Bone marrow (tissue), 2 donors: ENCODE measurements at regions not wholly inside any gene's neighbourhood (a gene's known extent, or its start where the extent isn't known, plus 50 kb on each side); places are given as distances from the start of the nearest gene placed in this dataset.
"Not testable (repeated sequence)": the region's sequence is repeated elsewhere in the genome, so short reads cannot be mapped to it uniquely, and the experiment has no call there.

Source experiments
- DNase-seq, 2 donors: peaks; one replicate each; lab custom pipeline; 2025; lab: John Stamatoyannopoulos, UW

DNA sequence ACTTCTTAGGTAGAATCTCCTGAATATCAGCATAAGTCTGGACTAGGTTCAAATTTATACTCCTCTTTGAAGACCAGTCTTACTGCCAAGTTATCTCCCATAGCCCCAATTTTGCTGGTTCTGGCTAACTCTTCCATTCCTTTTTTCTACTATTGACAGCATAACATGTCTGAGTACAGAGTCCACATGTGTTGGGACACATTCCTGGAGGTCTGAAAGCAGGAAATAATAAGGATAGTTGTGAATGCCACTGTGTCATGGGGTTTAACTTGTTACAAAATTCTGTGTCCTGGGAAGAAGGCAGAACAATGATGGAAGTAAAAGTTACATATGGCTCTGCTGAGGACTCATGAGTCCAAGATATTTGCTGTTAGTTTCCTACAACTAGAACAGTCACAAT, 57.4 kb upstream of the ZBTB20 start:
- no peak for DNase-seq

DNA sequence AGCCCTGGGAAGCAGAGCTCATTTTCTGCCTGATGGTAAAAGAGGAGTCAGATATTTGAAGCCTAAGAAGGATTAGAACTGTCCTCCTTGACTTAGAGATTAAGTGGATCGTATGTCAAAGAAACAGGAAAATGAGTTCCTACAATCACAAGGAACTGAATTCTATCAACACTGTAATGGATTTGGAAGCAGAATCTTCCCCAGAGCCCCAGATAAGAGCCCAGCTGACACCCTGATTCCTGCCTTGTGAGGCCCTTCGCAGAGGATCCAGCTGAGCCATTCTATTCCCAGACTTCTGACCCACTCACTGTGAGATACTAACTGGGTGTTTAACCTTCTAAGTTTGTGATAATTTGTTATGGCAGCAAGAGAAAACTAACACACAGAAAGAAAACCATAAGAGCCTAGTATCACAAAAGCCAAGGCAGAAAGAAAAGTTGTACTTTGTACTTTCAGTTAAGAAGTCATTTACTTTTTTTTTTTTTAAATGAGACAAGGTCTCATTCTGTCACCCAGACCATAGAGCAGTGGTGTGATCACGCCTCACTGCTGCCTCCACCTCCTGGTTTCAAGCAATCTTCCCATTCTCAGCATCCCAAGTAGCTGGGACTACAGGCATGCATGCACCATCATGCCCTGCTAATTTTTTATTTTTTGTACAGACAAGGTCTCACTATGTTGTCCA, 61.1 kb upstream of the ZBTB20 start:
- no peak for DNase-seq

DNA sequence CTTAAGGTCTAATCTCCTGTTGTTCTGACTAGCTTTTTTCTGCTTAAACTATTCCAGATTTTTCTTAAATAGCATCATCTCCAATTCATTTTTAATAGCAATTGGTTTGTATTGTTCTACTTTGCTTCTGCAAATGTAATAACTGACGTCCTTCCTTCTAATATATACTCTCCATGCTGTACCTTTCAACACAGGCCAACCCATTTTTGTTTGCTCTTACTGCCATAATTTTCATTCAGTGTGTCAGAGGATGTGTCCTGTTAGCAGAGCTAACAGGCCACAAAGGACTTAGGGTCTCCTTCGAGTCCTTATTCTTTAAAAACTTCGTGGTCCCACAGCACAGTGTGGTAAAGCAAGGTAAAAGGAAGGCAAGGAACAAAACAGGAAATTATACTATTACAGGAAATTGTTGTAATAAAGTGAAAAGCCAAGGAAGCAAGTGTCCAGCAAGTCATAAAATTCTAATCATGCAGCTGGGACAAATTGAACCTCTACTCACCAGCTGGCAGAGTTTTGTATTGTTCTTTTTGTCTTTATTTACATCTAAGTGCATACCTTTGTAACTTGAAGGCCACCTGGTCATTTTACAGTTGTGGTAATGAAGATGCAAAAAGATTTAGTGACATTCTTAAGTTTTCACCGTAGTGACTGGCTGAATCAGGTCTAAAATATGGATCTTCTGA, 64.9 kb upstream of the ZBTB20 start:
- no peak for DNase-seq

DNA sequence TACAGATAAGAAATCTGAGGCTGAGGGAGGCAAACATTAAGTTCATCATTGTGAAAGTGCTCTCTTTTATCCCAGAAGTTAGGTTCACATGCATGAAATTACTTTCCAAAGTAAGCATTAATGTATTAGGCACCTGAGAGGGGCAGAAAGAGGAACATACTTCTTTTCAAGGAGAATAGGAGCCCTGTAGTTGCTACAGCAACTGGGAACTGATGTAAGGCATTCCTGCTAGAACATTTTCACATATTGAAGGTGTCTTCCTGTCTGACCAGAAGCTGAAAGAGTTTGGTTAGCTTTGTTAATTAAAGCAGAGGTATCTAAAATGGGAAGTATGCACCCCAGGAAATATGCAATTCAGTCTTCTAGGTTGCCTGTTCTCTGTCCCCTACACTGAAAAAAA, 65.5 kb upstream of the ZBTB20 start:
- no peak for DNase-seq

DNA sequence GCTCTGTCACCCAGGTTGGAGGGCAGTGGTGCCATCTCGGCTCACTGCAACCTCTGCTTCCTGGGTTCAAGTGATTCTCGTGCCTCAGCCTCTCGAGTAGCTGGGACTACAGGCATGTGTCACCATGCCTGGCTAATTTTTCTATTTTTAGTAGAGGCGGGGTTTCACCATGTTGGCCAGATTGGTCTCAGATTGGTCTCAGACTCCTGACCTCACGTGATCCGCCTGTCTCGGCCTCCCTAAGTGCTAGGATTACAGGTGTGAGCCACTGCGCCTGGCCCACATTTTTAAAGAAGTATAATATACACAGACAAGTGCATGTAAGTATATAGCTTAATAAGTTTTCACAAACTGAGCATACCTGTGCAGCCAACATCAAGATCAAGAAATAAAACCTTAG, 66.0 kb upstream of the ZBTB20 start:
- not testable (repeated sequence) for DNase-seq

DNA sequence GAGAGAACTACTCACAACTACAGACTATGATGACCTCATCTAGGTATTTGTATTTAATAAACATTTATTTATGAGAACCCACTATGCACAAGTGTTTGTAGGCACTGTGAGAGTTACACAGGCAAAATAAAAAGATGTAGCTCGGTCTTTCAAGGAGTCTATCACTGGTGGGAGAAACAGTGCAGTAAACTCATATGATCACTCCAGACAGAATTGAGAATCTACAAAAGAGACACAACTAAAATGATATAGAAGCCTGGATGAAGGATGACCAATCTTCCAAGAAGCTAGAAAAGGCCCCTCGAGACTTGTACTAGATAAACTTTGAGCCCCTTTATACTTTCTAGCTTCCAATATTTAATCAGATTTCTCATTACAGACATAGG, 70.2 kb upstream of the ZBTB20 start:
- no peak for DNase-seq

DNA sequence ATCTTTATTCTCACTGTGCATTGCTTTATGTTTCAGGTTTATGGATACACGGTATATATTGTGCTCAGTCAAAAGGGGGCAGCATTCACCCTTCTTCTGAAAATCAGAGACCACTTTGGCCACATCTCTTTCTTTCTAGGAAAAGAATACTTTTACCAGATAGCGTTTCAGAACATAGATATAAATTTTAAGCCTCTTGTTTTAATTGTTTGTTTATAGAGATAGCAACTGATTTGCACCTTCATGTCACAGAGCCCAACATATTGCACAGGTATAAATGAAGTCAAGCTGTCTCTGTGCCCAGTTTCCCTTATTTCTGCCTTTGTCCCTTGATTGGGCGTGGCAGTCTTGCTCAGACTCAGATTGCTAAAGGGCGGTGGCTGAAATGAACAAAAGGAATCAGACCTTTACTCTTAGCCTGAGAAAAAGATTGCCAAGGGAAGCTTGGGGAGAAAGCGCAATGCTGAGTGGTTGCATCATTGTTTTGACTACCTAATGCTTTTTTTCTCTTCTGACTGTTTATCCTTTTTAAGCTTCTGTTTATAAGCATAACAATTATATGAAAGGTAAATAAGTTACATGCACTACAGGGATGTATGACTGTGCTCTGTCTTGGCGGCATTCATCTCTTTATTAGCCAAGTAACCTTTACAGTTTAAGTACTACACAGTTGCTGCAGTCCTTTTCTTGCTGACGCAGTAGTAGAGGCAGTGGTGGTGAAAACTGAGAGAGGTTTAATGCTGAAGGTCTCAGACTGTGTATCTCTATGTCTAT, 70.8 kb upstream of the ZBTB20 start:
- DNase-seq: peak in 1 of 2 donors; percentile 0

DNA sequence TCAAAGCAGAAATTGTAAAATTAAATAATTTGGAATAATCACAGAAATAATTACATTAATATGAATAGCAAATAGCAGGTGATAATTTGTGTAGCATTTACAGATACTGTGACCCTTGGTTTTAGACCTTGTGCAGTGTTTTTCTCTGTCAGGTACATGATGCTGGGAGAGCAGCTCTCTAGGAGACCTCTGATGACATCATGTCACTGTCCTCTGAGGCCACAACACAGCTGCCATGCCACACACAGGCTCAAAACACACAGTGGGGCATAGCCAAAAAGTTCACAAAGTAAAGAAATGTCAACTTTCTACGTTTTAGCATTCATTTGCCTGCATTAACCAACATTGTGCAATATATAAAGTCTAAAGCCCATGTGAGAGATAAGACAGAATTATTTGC, 71.8 kb upstream of the ZBTB20 start:
- DNase-seq: no peak

DNA sequence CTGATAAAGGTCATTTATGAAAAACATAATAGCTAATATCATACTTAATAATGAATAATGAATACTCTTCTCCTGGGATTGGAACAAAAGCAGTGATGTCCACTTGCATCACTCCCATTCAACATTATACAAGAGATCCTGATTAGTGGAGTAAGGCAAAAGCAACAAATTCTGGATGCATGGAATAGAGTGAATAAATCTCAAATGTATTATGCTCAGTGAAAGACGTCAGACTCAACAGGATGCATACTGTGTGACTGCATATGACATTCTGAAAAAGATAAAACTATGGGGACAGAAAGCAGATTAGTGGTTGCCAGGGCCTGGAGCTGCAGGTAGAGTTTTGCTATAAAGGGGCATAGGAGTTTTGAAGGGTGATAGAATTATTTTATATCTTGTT, 77.6 kb upstream of the ZBTB20 start:
- DNase-seq: no peak

DNA sequence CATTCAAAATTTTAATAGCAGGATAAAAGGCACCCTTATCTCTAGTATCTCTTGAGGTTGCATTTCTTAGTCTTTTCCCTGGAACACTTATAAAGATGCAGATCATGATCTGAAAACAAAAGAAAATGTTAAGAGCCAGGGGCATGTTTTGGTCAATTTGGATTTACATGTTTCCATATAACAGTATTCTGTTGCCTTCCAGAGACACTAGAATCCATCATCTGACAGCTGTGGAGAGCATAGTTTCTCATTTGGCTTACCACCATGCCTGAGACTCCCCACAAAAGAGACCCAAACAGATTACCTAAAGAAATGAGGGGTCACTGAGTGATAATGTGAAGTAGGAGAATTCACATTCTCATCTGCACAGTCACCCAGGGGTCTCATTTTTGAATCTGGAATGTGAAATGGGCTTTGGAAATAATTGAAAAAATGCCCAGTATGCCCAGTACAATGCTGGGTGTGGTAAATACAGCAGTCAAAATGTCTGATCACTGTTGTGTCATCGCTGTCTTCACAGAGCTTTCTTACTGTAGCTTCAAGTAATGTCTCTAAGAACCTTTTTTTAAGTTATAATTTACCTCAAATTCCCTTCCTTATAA, 79.9 kb upstream of the ZBTB20 start:
- DNase-seq: no peak

DNA sequence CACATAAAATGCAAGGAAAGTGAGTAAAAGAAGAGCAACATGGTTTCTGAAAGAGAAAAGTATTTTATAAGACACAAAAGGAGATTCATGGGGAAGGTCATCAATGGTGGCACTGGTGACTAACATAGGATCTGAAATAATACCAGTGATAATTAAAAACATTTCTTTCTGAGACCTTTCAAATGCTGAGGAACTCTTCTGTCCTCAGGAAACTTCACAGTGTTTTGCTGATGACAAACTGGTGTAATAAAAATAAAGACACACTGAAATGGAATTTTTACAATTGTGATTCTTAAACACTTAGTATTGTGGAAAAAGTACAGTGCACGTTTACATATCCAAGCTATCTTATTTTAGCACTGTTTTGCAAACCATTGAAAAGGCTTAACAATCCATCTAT, 80.4 kb upstream of the ZBTB20 start:
- no peak for DNase-seq

DNA sequence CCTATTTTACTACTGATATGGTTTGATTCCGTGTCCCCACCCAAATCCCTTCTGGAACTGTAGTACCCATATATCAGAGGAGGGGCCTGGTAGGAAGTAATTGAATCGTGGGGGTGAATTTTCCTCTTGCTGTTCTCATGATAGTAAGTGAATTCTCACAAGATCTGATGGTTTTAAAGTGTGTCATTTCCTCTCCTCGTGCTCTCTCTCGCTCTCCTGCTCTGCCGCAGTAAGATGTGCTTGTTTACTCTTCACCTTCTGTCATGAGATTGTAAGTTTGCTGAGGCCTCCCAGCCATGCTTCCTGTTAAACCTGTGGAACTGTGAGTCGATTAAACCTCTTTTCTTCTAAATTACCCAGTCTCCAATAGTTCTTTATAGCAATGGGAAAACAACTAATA, 81.2 kb upstream of the ZBTB20 start:
- DNase-seq: no peak

DNA sequence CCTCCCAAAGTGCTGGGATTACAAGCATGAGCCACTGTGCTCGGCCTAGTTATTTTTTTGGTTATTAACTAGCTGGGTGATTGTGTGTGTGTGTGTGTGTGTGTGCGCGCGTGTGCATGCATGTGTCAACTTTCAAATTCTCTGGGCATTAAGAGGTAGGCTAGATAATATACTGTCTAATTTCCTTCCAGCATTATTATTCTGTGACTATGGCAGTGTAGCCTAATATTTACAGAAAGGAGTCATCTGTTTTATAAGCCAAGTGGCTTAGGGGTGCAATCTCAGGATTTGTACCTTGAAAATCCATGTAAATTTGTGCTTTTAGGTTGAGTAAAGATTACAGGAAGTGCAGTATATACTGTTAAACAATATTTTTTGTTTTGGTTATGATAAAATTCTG, 85.1 kb upstream of the ZBTB20 start:
- no peak for DNase-seq

DNA sequence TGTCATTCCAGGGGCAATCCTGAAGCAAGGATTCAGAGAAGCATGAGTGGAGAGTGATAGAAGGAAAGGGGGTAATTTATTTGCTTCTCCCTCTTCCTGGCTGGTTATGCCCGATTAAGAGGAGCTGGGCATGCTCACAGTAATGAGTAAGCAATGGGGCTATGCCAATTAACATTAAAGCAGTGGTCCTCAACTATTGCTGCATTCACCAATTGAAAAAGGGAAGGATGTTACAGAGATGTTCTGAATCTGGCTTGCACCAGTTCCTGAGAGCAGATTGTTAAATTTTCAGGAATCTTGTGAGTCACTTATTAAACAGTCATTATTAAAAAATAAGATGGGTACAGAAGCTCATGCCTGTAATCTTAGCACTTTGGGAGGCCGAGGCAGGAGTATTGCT, 85.9 kb upstream of the ZBTB20 start:
- no peak for DNase-seq

DNA sequence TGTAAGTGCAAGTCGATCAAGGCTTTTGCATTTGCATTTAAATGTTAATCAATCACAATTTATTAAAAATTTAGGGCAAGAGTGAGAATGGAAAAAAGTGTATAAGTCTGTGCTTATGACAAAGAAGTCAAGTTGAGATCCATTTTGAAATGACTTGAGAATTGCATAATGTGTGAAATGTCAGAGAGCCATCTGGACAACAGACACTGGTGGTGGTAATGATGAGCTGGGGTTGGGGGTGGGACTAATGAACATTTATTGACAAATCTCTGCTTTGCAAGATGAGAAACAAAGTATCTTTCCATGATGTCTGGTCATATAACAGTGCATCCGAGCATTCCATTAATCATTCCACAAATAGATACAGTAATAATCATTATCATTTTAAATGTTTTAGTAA, 89.4 kb upstream of the ZBTB20 start:
- DNase-seq: no peak

DNA sequence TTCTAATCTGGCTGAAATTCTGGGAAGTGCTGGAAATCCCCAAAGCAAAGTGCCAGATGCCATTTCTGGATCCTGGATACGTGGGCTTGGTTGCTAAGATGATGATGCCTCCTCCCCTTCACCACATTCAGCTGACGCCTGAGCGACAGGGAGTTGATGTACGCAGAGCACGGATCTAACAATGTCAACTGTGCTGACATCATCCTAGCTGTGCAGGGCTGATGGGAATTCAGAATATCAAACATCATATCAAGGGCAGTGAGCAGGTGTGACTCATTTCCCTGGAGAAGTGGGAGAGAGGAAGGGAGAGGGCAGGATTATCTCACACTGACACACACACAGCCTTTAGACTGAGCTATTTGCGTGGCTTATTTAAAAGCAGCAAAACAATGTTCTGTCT, 92.6 kb upstream of the ZBTB20 start:
- DNase-seq: no peak

DNA sequence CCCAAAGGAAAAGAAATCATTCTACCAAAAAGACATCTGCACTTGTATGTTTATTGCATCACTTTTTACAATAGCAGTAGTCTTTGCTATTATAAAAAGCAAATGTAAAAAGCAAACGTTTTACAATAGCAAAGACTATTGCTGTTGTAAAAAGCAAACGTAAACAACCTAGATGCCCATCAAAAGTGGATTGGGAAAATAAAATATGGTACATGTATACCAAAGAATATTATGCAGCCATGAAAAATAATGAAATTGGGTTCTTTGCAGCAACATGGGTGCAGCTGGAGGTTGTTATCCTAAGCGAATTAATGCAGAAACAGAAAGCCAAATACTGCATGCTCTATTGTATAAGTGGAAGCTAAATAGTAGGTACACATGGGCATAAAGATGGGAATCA, 97.3 kb upstream of the ZBTB20 start:
- no peak for DNase-seq

DNA sequence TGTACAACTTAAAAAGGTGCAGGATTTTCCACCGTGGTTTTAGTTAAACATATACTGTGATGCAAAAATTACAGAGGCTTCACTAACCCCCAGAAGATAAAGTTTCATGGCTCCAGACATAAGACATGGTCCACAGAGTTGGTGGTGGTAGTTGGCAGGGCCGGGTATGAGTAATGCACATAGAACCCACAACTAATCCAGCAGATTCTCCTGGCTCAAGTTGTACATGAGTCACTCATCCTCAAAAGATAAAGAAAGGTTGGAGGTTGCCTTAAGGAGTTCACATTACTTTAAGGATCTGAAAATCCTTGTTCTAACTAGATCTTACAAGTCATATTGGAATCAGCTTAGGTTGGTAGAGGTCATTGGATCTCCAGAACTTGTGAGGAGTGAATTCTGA, 98.3 kb upstream of the ZBTB20 start:
- DNase-seq: no peak

DNA sequence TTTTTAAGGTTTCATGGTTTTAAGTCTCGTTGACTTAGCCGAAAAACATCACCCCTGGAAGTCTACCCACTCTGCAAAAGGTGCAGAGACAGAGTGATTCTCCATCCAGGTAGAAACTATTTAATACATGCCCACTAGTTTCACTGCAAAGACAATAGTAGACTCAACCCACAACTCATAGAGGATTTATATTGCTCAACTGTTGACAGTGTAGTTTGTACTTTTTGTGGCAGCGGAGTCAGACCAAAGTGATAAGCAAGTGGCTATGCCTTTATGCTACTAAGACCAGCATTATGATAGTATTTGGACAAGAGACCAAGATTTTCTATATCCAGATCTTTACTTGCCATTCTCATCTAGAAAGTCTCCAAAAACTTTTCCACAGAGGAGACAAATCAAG, 98.8 kb upstream of the ZBTB20 start:
- DNase-seq: no peak

DNA sequence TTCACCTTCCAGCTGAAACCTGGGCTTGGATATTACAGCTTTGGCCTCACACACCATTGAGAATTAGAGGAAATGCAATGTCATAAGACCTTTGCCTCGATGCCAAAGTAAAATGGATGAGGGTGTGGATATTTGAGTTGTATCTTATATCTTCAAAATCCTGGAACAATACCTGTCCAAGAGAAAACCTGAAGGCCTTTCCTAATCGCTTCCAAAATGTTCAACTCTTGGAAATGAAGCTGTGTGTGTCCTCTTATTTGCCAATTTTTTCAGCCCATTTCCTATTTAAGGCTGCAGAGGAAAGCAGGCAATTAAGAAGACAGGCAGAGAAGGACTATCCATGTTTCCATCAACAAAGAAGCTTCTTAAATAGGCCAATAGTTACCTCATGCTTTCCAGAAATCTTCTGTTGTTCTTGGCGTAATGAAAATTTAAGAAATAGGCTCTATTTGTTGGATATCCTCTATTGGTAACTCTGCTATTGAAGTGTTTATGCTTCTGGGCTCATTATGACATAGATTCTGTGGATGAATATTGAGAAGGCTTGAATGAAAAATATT, 99.5 kb upstream of the ZBTB20 start:
- no peak for DNase-seq

DNA sequence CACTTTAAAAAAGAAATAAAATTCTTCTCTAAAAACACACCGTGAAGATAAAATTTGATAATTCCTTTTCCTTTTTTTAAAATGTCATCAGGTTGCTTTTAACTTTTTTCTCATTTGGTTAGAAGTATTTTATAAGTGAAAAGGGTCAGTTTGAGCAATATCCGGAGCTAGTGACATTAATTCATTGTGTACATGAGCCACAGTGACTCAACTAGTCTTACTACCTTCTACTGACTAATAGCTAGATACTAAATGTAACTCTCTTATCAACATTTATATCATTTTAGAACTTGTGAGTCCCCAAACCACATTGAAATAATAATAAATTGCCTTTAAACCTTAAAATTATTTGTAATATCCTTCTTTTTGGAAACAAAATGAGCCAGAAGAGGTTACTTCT, 101.2 kb upstream of the ZBTB20 start:
- no peak for DNase-seq

DNA sequence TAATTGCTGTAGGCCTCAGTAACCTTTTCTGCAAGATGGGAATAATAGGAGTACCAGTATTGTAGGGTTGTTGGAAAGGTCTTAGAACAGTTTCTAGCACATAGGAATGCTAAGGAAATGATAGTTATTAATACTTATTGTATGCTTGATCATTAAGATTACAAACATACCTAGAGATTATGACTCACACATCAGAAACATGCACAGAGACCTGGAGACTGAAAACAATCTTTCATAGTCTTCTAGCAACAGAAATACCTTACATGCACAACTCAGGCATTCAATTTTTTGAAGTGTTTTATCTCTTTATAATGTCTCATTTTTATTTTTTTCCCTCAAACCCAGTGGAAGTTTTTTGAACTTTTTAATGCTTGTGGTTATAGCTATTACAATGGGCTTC, 104.4 kb upstream of the ZBTB20 start:
- DNase-seq: no peak

DNA sequence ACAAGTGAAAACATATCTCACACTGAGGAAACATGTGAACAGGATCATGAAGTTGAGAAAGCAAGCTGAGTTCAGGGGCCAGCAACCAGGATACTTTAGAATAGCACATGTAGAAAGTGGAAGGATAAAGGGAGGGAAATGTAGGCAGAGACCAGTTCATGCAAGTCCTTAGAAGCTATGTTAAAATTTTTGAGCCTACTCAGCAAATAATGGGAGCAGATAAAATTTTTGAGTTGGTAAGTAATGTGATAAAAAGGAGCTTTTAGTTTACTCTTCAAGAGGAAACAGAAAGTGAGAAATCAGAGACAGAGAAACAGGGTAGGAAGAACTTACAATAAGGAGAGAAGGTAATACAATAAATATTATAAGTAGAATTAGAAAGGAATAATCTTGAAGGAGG, 105.6 kb upstream of the ZBTB20 start:
- no peak for DNase-seq
